GM12878 (cell line): ENCODE measurements at regions not wholly inside any gene's neighbourhood (a gene's known extent, or its start where the extent isn't known, plus 50 kb on each side); places are given as distances from the start of the nearest gene placed in this dataset.

Source experiments
- ATAC-seq: fragments of 200-7000 bp; cut with Tn5 transposase; 3 replicates; pipeline ENCODE4 v1.9.1; 2020; ENCODE audit warnings: mild to moderate bottlenecking, moderate library complexity
- BruUV-seq: library from RNA; stranded (reverse); fragments of 400-500 nt; replicated peaks from 2 replicates; lab custom pipeline; 2021; lab: Mats Ljungman, UMichigan
- CTCF ChIA-PET: fragments of 300-600 bp; sonication (Branson Sonifier 250); formaldehyde crosslinking; extraction: SDS; loops from one replicate; lab custom pipeline; 2021; ENCODE audit warnings: inconsistent platforms; lab: Yijun Ruan, JAX
- POLR2A ChIA-PET: fragments of 350-600 bp; formaldehyde crosslinking; extraction: SDS; loops from one replicate; lab custom pipeline; 2021; ENCODE audit warnings: inconsistent platforms; lab: Charles Lee
- RAD21 ChIA-PET: fragments of 300-600 bp; sonication (Branson Sonifier 250); formaldehyde crosslinking; loops from one replicate; lab custom pipeline; 2023; ENCODE audit warnings: antibody characterized with exemption; ENCODE audit not compliant: unreplicated experiment; lab: Charles Lee
- SMC1A ChIA-PET: fragments of 300-600 bp; sonication (Branson Sonifier 250); formaldehyde crosslinking; loops from one replicate; lab custom pipeline; 2023; ENCODE audit not compliant: unreplicated experiment, uncharacterized antibody; lab: Charles Lee
- DNase-seq: peaks from one replicate; pipeline ENCODE4 v3.0.0-alpha.2; 2011; ENCODE audit warnings: low read depth, low spot score
- FAIRE-seq: peaks from 3 replicates; lab custom pipeline; 2011; peaks lifted over from hg19 to GRCh38; lab: Jason Lieb, UNC
- H2AFZ ChIP-seq: 2 replicates; pipeline ENCODE4 v1.6.0; 2011; ENCODE audit warnings: low read depth, low read length, control low read depth; ENCODE audit not compliant: control insufficient read depth
- H3K27ac ChIP-seq: 2 replicates; pipeline ENCODE4 v1.5.1; 2011; ENCODE audit warnings: control low read depth; ENCODE audit not compliant: control insufficient read depth, insufficient read depth
- H3K27me3 ChIP-seq, 2 experiments: replicated peaks in 1 of 2; 2 replicates each; pipeline versions ENCODE4 v1.6.0 to v1.6.1; 2011; ENCODE audit warnings: low read length in 1 of 2; ENCODE audit not compliant: control insufficient read depth in 2 of 2, insufficient read depth in 2 of 2
- H3K36me3 ChIP-seq, 2 experiments: 2 replicates each; pipeline ENCODE4 v1.5.1; 2011; ENCODE audit warnings: low read length in 1 of 2; ENCODE audit not compliant: control insufficient read depth in 2 of 2, insufficient read depth in 2 of 2
- H3K4me1 ChIP-seq: 2 replicates; pipeline ENCODE4 v1.6.1; 2011; ENCODE audit warnings: mild to moderate bottlenecking, low read length, moderate library complexity, mixed read lengths; ENCODE audit not compliant: control insufficient read depth, insufficient read depth
- H3K4me2 ChIP-seq: 2 replicates; pipeline ENCODE4 v1.6.0; 2011; ENCODE audit warnings: control low read depth; ENCODE audit not compliant: control insufficient read depth, insufficient read depth
- H3K4me3 ChIP-seq: fragments of 200-600 bp; sonication (generic); 2 replicates; pipeline ENCODE4 v1.5.1; 2016
- H3K79me2 ChIP-seq: 2 replicates; pipeline ENCODE4 v1.6.0; 2011; ENCODE audit warnings: low read length; ENCODE audit not compliant: control insufficient read depth, insufficient read depth
- H3K9ac ChIP-seq: 2 replicates; pipeline ENCODE4 v1.8.0; 2011; ENCODE audit warnings: low read length, control low read depth, mixed read lengths; ENCODE audit not compliant: control insufficient read depth, insufficient read depth
- H3K9me3 ChIP-seq: replicated peaks from 3 replicates; pipeline ENCODE4 v1.5.1; 2011; ENCODE audit warnings: mild to moderate bottlenecking, low read length; ENCODE audit not compliant: control insufficient read depth, insufficient read depth
- H4K20me1 ChIP-seq: 2 replicates; pipeline ENCODE4 v1.6.0; 2011; ENCODE audit not compliant: control insufficient read depth, insufficient read depth
- CBX5 ChIP-seq: sonication (generic); IDR thresholded peaks from 2 replicates; pipeline ENCODE4 v1.6.1; 2016; ENCODE audit warnings: low read depth, moderate library complexity, mild to moderate bottlenecking, inconsistent platforms
- CHD1 ChIP-seq: IDR thresholded peaks from 2 replicates; pipeline ENCODE4 v1.6.1; 2012; ENCODE audit warnings: low read depth, low read length, improper control_type of control experiment
- CHD2 ChIP-seq: IDR thresholded peaks from 2 replicates; pipeline ENCODE4 v1.6.1; 2011; ENCODE audit warnings: low read depth, low read length, improper control_type of control experiment, borderline replicate concordance
- GABPA ChIP-seq: IDR thresholded peaks from 2 replicates; pipeline ENCODE4 v1.6.1; 2014; ENCODE audit warnings: antibody characterized with exemption, low read depth, mild to moderate bottlenecking, inconsistent platforms
- IRF4 ChIP-seq: IDR thresholded peaks from 2 replicates; pipeline ENCODE4 v1.6.1; 2011; ENCODE audit warnings: low read depth, low read length
- MEF2A ChIP-seq: IDR thresholded peaks from 2 replicates; pipeline ENCODE4 v1.6.1; 2011; ENCODE audit warnings: low read depth, mild to moderate bottlenecking, low read length, moderate library complexity; ENCODE audit not compliant: insufficient read depth
- MEF2B ChIP-seq: fragments of 450-650 bp; IDR thresholded peaks from 2 replicates; pipeline ENCODE4 v1.6.1; 2018; ENCODE audit warnings: mild to moderate bottlenecking, moderate library complexity; ENCODE audit not compliant: partially characterized antibody, poor library complexity, severe bottlenecking
- NR2C2 ChIP-seq: IDR thresholded peaks from 2 replicates; pipeline ENCODE4 v1.6.1; 2011; ENCODE audit warnings: borderline replicate concordance, low read depth; ENCODE audit not compliant: control insufficient read depth, insufficient read length
- NR2F1 ChIP-seq: fragments of 450-650 bp; conservative IDR thresholded peaks from 2 replicates; pipeline ENCODE4 v1.6.1; 2017; ENCODE audit warnings: mild to moderate bottlenecking
- NRF1 ChIP-seq: conservative IDR thresholded peaks from 2 replicates; pipeline ENCODE4 v1.6.1; 2011; ENCODE audit warnings: mild to moderate bottlenecking, low read depth, low read length, improper control_type of control experiment
- RELA ChIP-seq: fragments of 450-650 bp; IDR thresholded peaks from 2 replicates; pipeline ENCODE4 v1.8.0; 2014; ENCODE audit warnings: borderline replicate concordance; ENCODE audit not compliant: partially characterized antibody
- SIN3A ChIP-seq: IDR thresholded peaks from 2 replicates; pipeline ENCODE4 v1.6.1; 2012; ENCODE audit warnings: low read depth, low read length, improper control_type of control experiment
- SUPT20H ChIP-seq: IDR thresholded peaks from 2 replicates; pipeline ENCODE4 v1.6.1; 2011; ENCODE audit warnings: low read depth, mild to moderate bottlenecking, low read length, moderate library complexity, borderline replicate concordance; ENCODE audit not compliant: control insufficient read depth
- WRNIP1 ChIP-seq: IDR thresholded peaks from 2 replicates; pipeline ENCODE4 v1.6.1; 2011; ENCODE audit warnings: low read depth, low read length, improper control_type of control experiment, borderline replicate concordance
- WGBS: methylation state at CpG from one replicate; pipeline ENCODE4 v1.1.6; 2016; ENCODE audit warnings: low lambda C conversion rate; ENCODE audit not compliant: insufficient replicate concordance, insufficient coverage; ENCODE audit errors: missing lambda C conversion rate; 5-methylcytosine and 5-hydroxymethylcytosine counted together
- in situ Hi-C: fragments of 300-500 bp; cut with MboI; formaldehyde crosslinking; loops from 9 replicates; pipeline ENCODE4 v1.14.3; 2018; ENCODE audit warnings: mixed read lengths
- intact Hi-C: fragments of 100-400 bp; cut with micrococcal nuclease; formaldehyde crosslinking; loops from one replicate; pipeline ENCODE4 v1.14.2; 2022; ENCODE audit not compliant: unreplicated experiment
- TF ChIP-seq, protein P1 (sequence below): fragments of 450-650 bp; IDR thresholded peaks from 2 replicates; pipeline ENCODE4 v1.6.1; 2017; ENCODE audit warnings: mild to moderate bottlenecking
- TF ChIP-seq, protein P2 (sequence below): fragments of 450-650 bp; IDR thresholded peaks from 2 replicates; pipeline ENCODE4 v1.6.1; 2016; ENCODE audit warnings: mild to moderate bottlenecking
- TF ChIP-seq, protein P3 (sequence below): IDR thresholded peaks from 2 replicates; pipeline ENCODE4 v1.6.1; 2012; ENCODE audit warnings: mild to moderate bottlenecking, low read depth, low read length
- TF ChIP-seq, protein P4 (sequence below): IDR thresholded peaks from 2 replicates; pipeline ENCODE4 v1.6.1; 2012; ENCODE audit warnings: low read depth, low read length, improper control_type of control experiment

DNA sequence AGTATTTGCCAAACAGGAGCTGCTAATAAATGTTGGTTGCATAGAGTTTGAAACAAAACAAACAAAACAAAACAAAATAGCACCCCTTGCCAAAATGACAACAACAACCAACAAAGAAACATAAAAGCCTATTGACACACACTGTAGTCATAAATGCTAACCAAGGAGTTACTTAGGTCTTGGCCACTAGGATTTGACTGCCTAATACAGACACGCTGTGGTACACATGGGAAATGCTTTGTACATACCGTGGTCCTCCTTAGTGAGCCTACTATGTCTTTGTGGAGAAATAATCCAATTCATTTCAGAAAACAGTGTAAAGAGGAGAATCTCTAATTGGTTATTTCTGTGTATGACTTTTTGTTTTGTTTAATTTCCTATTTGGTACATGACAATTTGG lies 53.2 kb upstream of the MTPN start:
- 16% methylated on average over 2 of the region's 2 CpGs for WGBS
- TF ChIP-seq CBX5 (no peak), NR2F1 (no peak), NR2C2 (no peak), SUPT20H (no peak), NRF1 (no peak), RELA (no peak), MEF2A (no peak), IRF4 (no peak), WRNIP1 (no peak), MEF2B (no peak), CHD1 (no peak), GABPA (no peak), SIN3A (no peak), CHD2 (no peak)
- TF ChIP-seq, protein P1, sequence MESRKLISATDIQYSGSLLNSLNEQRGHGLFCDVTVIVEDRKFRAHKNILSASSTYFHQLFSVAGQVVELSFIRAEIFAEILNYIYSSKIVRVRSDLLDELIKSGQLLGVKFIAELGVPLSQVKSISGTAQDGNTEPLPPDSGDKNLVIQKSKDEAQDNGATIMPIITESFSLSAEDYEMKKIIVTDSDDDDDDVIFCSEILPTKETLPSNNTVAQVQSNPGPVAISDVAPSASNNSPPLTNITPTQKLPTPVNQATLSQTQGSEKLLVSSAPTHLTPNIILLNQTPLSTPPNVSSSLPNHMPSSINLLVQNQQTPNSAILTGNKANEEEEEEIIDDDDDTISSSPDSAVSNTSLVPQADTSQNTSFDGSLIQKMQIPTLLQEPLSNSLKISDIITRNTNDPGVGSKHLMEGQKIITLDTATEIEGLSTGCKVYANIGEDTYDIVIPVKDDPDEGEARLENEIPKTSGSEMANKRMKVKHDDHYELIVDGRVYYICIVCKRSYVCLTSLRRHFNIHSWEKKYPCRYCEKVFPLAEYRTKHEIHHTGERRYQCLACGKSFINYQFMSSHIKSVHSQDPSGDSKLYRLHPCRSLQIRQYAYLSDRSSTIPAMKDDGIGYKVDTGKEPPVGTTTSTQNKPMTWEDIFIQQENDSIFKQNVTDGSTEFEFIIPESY = no peak
- TF ChIP-seq, protein P2, sequence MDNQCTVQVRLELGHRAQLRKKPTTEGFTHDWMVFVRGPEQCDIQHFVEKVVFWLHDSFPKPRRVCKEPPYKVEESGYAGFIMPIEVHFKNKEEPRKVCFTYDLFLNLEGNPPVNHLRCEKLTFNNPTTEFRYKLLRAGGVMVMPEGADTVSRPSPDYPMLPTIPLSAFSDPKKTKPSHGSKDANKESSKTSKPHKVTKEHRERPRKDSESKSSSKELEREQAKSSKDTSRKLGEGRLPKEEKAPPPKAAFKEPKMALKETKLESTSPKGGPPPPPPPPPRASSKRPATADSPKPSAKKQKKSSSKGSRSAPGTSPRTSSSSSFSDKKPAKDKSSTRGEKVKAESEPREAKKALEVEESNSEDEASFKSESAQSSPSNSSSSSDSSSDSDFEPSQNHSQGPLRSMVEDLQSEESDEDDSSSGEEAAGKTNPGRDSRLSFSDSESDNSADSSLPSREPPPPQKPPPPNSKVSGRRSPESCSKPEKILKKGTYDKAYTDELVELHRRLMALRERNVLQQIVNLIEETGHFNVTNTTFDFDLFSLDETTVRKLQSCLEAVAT = no peak
- TF ChIP-seq, protein P3, sequence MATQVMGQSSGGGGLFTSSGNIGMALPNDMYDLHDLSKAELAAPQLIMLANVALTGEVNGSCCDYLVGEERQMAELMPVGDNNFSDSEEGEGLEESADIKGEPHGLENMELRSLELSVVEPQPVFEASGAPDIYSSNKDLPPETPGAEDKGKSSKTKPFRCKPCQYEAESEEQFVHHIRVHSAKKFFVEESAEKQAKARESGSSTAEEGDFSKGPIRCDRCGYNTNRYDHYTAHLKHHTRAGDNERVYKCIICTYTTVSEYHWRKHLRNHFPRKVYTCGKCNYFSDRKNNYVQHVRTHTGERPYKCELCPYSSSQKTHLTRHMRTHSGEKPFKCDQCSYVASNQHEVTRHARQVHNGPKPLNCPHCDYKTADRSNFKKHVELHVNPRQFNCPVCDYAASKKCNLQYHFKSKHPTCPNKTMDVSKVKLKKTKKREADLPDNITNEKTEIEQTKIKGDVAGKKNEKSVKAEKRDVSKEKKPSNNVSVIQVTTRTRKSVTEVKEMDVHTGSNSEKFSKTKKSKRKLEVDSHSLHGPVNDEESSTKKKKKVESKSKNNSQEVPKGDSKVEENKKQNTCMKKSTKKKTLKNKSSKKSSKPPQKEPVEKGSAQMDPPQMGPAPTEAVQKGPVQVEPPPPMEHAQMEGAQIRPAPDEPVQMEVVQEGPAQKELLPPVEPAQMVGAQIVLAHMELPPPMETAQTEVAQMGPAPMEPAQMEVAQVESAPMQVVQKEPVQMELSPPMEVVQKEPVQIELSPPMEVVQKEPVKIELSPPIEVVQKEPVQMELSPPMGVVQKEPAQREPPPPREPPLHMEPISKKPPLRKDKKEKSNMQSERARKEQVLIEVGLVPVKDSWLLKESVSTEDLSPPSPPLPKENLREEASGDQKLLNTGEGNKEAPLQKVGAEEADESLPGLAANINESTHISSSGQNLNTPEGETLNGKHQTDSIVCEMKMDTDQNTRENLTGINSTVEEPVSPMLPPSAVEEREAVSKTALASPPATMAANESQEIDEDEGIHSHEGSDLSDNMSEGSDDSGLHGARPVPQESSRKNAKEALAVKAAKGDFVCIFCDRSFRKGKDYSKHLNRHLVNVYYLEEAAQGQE = no peak
- TF ChIP-seq, protein P4, sequence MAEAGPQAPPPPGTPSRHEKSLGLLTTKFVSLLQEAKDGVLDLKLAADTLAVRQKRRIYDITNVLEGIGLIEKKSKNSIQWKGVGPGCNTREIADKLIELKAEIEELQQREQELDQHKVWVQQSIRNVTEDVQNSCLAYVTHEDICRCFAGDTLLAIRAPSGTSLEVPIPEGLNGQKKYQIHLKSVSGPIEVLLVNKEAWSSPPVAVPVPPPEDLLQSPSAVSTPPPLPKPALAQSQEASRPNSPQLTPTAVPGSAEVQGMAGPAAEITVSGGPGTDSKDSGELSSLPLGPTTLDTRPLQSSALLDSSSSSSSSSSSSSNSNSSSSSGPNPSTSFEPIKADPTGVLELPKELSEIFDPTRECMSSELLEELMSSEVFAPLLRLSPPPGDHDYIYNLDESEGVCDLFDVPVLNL = no peak

More for the DNA sequence above, 53.2 kb upstream of the MTPN start:
- H3K9me3 ChIP-seq = no peaks in the 10 kb centered on the region
- ChIA-PET CTCF (interaction anchor here (0.5 to 1.4 kb wide), 4 partner anchors 9 to 510 kb away, joined by 3 to 5 read pairs (median 4); no protein-coding TSS in a partner anchor), POLR2A (no interaction called here), RAD21 (no interaction called here), SMC1A (interaction anchor here (1.4 kb wide), 1 partner anchor 64 kb away, joined by 3 read pairs; no protein-coding TSS in a partner anchor)
- no peak overlapping the region for H3K4me3 ChIP-seq
- intact Hi-C loops (loop anchor here (1.0 to 5.0 kb wide), 2 partner anchors 15 to 327 kb away; no protein-coding TSS in a partner anchor), in situ Hi-C loops (no loop called here)
- no peak overlapping the region for H2AFZ ChIP-seq
- DNase-seq (no peak), ATAC-seq (peak; percentile 60), FAIRE-seq (no peak)
- H3K4me2 ChIP-seq = no peak overlapping the region
- no peaks in the 10 kb centered on the region for H4K20me1 ChIP-seq
- H3K27me3 ChIP-seq = no peaks in the 10 kb centered on the region
- no peak overlapping the region for H3K27ac ChIP-seq
- no peaks in the 10 kb centered on the region for H3K36me3 ChIP-seq
- no peaks in the 10 kb centered on the region for H3K79me2 ChIP-seq
- no TSS peak for BruUV-seq
- no peak overlapping the region for H3K9ac ChIP-seq
- peaks cover 4% of the 10 kb centered on the region for H3K4me1 ChIP-seq
